HG02885 (cell line): ENCODE measurements at regions not wholly inside any gene's neighbourhood (a gene's known extent, or its start where the extent isn't known, plus 50 kb on each side); places are given as distances from the start of the nearest gene placed in this dataset.
"Not testable (repeated sequence)": the region's sequence is repeated elsewhere in the genome, so short reads cannot be mapped to it uniquely, and the experiment has no call there.

Experiments
- ATAC-seq: cut with Tn5 transposase; IDR thresholded peaks from one replicate; pipeline ENCODE4 v1.9.1; 2021; ENCODE audit warnings: mild to moderate bottlenecking; ENCODE audit not compliant: unreplicated experiment, poor library complexity

DNA sequence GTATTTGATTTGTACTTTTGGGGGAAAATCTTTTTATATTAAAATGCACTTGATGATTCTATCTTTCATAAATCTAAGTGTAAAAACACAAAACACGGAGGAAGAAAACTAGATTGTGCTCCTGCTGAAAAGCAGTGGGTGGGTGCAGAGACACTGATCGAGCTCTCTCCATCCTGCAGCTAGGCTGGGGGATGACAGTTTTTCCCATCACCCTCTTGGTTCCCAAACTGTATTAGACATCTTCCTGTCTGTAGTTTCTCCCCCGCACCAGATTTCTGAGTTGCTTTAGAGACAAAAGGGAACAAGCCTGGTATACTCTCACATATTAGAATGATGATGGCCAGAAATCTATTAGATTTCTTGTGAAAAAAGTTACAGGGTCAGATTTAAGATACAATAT is 99.6 kb downstream of the FAM114A2 start:
- ATAC-seq, result no peak

DNA sequence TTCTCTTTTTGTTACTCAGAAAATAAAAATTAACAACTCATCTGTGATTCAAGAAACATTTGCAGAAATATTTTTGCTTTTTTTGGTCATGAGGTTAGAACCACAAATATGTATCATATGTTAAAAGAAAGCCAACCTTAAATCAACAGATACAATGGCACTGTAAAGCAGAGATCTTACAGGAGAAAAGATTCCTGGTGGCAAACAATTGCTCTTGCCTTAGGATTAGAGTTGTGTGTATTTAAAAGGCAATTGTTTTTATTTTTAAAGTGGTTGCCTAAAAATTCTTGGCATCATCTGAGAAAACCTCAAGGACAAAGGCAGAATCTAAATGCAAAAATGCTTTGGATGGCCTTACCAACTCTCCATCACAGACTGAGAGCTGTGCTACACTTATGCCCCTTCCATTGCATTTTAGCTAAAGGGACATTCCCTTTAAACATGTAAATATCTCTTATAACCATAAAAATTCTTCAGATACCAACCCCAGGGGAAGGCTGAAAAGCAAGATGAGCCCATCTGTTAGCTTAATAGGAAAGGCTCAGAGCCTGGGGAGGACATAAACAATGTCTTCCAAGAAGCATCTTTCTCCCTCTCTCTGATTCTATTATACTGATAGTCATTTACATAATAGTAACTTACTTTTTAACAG is 100.4 kb downstream of the FAM114A2 start:
- ATAC-seq, result no peak

DNA sequence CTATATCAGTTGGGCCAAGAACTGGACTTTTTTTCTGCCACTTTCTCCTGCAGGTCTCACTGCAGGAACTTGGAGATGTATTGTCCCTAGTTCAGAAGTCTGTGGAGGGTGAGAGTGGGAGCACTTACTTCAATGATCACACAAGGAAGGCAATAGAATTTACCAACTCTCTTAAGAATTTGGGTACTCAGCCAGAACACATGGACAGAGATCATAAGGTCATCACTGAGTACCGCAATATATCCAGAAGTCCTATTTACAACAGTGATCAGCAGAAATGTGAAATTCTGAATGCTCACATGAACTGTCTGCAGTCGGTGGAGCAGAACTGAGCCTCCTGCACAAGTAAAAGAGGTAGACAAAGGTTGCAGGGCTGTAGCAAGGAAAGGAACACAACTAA is 101.0 kb downstream of the FAM114A2 start:
- no peak for ATAC-seq

- not testable (repeated sequence) for ATAC-seq
These were observed 103.6 kb downstream of the FAM114A2 start for GRCh38 chr5:153935151-153935550.

DNA sequence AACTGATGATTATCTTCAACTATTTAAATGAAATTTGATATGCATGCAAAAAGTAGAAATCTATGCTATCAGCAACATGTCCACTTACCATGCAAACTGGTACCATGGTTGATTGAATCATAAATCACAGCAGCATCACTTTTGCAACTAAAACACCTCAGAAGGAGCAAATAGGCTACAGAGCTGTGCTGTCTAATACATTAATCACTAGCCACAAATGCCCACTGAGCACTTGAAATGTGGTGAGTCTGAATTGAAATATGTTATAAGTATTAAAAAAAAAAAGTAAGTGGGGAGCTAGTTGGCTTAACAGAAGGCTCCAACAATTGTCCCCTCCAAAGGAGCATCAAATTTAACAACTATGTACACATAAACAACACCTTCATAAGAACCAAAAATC is 112.5 kb downstream of the FAM114A2 start:
- ATAC-seq, result no peak

GRCh38 chr5:153919161-153919560 is 119.5 kb downstream of the FAM114A2 start:
- no peak for ATAC-seq

DNA sequence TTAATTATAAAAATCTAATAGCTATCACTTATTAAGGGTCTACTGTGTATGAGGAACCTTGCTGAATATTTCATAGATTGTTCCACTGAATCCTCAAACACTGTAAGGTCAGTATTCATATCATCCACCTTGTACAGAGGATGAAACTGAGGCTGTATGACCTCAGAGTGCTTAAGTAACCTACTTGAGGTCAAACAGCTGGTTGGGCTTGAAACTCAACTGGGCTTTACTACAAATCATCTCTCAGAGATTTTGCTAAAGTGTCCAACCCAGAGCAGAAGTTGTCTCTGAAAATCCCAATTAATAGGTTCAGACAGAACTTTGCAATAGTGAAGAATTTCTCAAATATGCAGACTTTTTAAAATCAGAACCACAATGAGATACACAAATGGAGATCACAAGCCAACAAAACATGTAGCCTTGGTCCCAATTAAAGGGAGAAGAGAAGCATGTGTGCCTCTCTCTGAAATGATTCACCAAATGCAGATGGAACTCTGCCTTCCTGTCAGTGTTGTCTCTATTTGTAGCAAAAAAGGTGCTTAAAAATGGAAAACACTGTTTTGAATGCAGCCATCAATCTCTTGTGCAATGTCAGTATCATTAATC is 131.4 kb downstream of the FAM114A2 start:
- no peak for ATAC-seq

- ATAC-seq, result no peak
These were observed 133.5 kb downstream of the FAM114A2 start for GRCh38 chr5:153905219-153905618.

GRCh38 chr5:153903321-153903720 is 135.4 kb downstream of the FAM114A2 start:
- no peak for ATAC-seq

DNA sequence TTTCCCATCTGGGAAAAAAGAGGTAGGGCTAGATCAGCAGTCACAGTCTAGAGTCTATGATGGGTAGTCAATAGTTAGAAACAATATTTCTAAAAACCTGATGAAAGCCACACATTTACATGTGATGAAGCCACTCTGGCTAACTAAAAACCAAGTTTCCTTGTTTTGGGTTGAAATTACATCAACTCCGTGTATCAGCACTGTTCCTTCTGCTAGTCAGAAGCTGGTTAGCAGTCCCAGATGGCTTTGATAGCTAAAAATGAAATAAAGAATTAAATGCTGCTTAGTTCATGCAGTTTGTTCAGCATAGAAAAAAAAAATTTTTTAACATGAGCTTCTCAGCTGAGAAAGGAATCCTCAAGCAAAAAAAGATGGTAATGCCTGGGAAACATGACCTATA is 136.7 kb downstream of the FAM114A2 start:
- ATAC-seq, result no peak

GRCh38 chr5:153901449-153901848 is 137.3 kb downstream of the FAM114A2 start:
- no peak for ATAC-seq

DNA sequence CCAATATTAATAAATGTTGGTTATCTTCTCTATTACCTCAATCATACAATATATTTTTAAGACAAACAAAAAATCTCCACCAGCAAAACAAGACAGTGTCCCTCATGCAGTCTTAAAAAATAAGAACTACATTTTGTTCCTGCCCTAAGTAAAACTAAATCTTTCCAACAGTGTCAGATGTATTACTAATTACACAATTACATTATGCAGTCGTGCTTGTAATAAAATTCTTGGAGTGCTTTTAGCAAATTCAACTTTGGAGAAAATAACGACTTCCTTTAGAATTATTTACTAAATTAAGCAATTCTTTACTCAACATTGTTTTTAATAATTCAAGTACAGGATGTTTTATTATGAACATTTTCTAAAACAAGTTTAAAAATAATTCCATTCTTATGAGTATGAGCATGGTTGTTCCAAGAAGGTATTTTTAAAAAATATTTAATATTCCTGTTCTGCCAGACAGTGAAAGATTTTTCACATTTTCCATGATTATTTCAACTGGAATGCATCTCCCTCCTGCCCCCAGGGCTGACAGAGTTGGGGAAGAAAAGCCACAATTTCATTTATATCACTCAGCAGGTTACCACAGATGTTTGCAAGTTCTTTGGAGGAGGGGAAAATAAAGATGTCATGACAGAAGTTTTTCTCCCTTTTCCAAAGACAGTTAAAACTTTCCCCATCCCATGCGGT is 137.9 kb downstream of the FAM114A2 start:
- ATAC-seq, result no peak

- ATAC-seq, result no peak
These were observed 139.0 kb downstream of the FAM114A2 start for GRCh38 chr5:153899746-153900145.

- ATAC-seq, result peak; percentile 97
These were observed 142.0 kb downstream of the FAM114A2 start for GRCh38 chr5:153896701-153897100.

DNA sequence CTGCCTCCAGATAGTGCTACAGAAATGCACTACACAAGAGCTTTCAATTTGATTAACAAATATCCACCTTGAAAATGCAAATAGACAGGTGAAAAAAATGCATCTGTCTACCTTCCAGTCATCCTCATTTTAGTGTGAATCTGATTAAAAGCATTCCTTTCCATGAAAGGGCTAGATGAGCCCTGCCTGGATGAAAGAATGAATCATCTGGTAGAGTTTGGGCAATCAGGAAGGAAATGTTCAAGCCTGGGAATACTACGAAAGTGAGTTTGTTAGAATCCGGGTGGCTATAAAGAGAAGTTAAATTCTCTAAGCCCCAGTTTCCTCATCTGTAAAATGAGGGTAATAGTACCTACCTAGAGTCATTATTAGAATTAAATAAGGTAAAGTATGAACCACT is 142.6 kb downstream of the FAM114A2 start:
- no peak for ATAC-seq

GRCh38 chr5:153895266-153895665 is 143.4 kb downstream of the FAM114A2 start:
- ATAC-seq, result no peak

DNA sequence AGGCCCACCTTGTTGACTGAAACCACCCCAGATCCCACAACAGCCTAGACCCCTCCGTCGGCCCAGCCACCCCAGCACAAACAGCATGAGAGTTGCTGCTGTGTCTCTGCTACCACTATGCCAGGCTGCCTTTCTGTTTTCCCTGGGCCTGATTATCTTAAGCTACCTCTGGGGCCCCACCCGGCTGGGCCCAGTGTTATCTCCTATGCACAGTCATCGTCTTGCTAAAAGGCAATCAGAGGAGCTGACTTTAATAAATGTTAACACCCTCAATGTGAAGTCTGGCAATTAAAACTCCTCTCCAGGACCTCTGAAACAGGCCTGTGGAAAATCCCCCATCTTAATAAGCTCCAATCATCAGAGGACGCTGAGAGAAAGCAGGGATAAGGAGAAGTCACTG is 144.9 kb downstream of the FAM114A2 start:
- no peak for ATAC-seq

DNA sequence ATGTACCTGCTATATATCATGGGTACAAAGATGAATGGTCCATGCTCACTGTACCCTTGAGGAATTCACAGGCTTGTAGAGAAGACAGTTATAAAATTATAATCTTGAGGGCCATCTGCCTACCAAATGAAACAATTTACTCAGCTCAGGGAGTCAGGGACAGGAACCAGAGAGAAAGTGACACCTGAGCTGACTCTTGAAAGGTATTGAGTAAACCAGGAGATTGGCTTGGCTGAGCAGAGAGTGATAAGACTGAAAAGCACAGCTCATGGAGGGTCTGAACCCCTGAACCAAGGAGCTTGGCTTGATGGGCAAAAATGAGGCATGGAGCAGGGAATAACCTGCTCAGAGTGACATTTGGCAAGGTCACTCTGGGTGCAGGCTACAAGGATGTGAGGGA is 147.3 kb downstream of the FAM114A2 start:
- peak; percentile 62 for ATAC-seq

GRCh38 chr5:153888781-153889180 is 149.9 kb downstream of the FAM114A2 start:
- ATAC-seq, result no peak

GRCh38 chr5:153885141-153885540 is 153.6 kb downstream of the FAM114A2 start:
- no peak for ATAC-seq

GRCh38 chr5:153884612-153884957 is 154.1 kb downstream of the FAM114A2 start:
- no peak for ATAC-seq
